Liver (tissue), 8 donors: ENCODE measurements at regions not wholly inside any gene's neighbourhood (a gene's known extent, or its start where the extent isn't known, plus 50 kb on each side); places are given as distances from the start of the nearest gene placed in this dataset.

Source experiments
- DNase-seq: peaks from one replicate; pipeline ENCODE4 v3.0.0-alpha.2; 2017; ENCODE audit warnings: low spot score
- H3K27ac ChIP-seq, 2 donors: one replicate each; pipeline ENCODE4 v1.7.0; 2013; ENCODE audit warnings: inconsistent platforms in 2 of 2, low read length in 2 of 2, control low read depth in 1 of 2, low read depth in 1 of 2, mild to moderate bottlenecking in 1 of 2
- H3K27me3 ChIP-seq, 4 donors: one replicate each; pipeline versions ENCODE4 v1.6.1 to v1.7.0; 2013; ENCODE audit warnings: low read length in 3 of 4, inconsistent platforms in 1 of 4, mild to moderate bottlenecking in 1 of 4, moderate library complexity in 1 of 4; ENCODE audit not compliant: control insufficient read depth in 4 of 4, insufficient read depth in 4 of 4
- H3K36me3 ChIP-seq, 4 donors: one replicate each; pipeline versions ENCODE4 v1.6.1 to v1.7.0; 2013; ENCODE audit warnings: low read length in 3 of 4, mild to moderate bottlenecking in 3 of 4, low read depth in 1 of 4, moderate library complexity in 1 of 4; ENCODE audit not compliant: control insufficient read depth in 4 of 4, insufficient read depth in 3 of 4
- H3K4me1 ChIP-seq, 4 donors: one replicate each; pipeline versions ENCODE4 v1.6.1 to v1.7.0; 2013; ENCODE audit warnings: low read length in 3 of 4, mild to moderate bottlenecking in 3 of 4, moderate library complexity in 1 of 4; ENCODE audit not compliant: control insufficient read depth in 4 of 4, insufficient read depth in 4 of 4
- H3K4me3 ChIP-seq, 3 donors: one replicate each; pipeline versions ENCODE4 v1.6.1 to v1.7.0; 2013; ENCODE audit warnings: low read length in 3 of 3, control low read depth in 1 of 3, low read depth in 1 of 3, mild to moderate bottlenecking in 1 of 3
- H3K9ac ChIP-seq, 2 donors: one replicate each; pipeline ENCODE4 v1.7.0; 2013; ENCODE audit warnings: low read length in 2 of 2, mild to moderate bottlenecking in 2 of 2, moderate library complexity in 2 of 2, control low read depth in 1 of 2, low read depth in 1 of 2
- H3K9me3 ChIP-seq, 4 donors: one replicate each; pipeline versions ENCODE4 v1.6.1 to v1.7.0; 2013; ENCODE audit warnings: low read length in 3 of 4; ENCODE audit not compliant: control insufficient read depth in 4 of 4
- CTCF ChIP-seq: fragments of 150-350 bp; IDR thresholded peaks from 2 replicates; pipeline ENCODE4 v1.5.1; 2017; ENCODE audit warnings: improper control_type of control experiment, low read depth, low read length; ENCODE audit not compliant: missing input control
- EGR1 ChIP-seq, 2 donors: IDR thresholded peaks; 2 replicates each; pipeline ENCODE4 v1.6.1; 2016 to 2018; ENCODE audit warnings: antibody characterized with exemption in 2 of 2, low read depth in 2 of 2
- FOXA1 ChIP-seq: IDR thresholded peaks from 2 replicates; pipeline ENCODE4 v1.6.1; 2016; ENCODE audit warnings: antibody characterized with exemption
- GABPA ChIP-seq, 2 donors: IDR thresholded peaks in 1 of 2; conservative IDR thresholded peaks in 1 of 2; 2 replicates each; pipeline ENCODE4 v1.6.1; 2016; ENCODE audit warnings: antibody characterized with exemption in 2 of 2, mild to moderate bottlenecking in 1 of 2, moderate library complexity in 1 of 2
- HNF4A ChIP-seq, 2 donors: conservative IDR thresholded peaks; 2 replicates each; pipeline ENCODE4 v1.6.1; 2016; ENCODE audit warnings: antibody characterized with exemption in 2 of 2, mild to moderate bottlenecking in 2 of 2
- HNF4G ChIP-seq: IDR thresholded peaks from 2 replicates; pipeline ENCODE4 v1.6.1; 2016; ENCODE audit warnings: antibody characterized with exemption
- JUND ChIP-seq, 2 donors: IDR thresholded peaks; 2 replicates each; pipeline ENCODE4 v1.6.1; 2016; ENCODE audit warnings: antibody characterized with exemption in 2 of 2
- RXRA ChIP-seq, 2 donors: IDR thresholded peaks; 2 replicates each; pipeline ENCODE4 v1.6.1; 2017 to 2018; ENCODE audit warnings: antibody characterized with exemption in 2 of 2, mild to moderate bottlenecking in 1 of 2
- SP1 ChIP-seq: IDR thresholded peaks from 2 replicates; pipeline ENCODE4 v1.6.1; 2018; ENCODE audit warnings: antibody characterized with exemption, mild to moderate bottlenecking
- TAF1 ChIP-seq: conservative IDR thresholded peaks from 2 replicates; pipeline ENCODE4 v1.6.1; 2016; ENCODE audit warnings: antibody characterized with exemption, mild to moderate bottlenecking
- YY1 ChIP-seq: IDR thresholded peaks from 2 replicates; pipeline ENCODE4 v1.6.1; 2016; ENCODE audit warnings: antibody characterized with exemption, mild to moderate bottlenecking
- WGBS: extraction: QIAGEN DNeasy Blood & Tissue Kit; methylation state at CpG from one replicate; pipeline ENCODE4 v1.1.7; 2013; 5-methylcytosine and 5-hydroxymethylcytosine counted together
- TF ChIP-seq, protein P1 (sequence below): IDR thresholded peaks from 2 replicates; pipeline ENCODE4 v1.6.1; 2016; ENCODE audit warnings: antibody characterized with exemption
- TF ChIP-seq, protein P2 (sequence below): IDR thresholded peaks from 2 replicates; pipeline ENCODE4 v1.6.1; 2016; ENCODE audit warnings: antibody characterized with exemption, mild to moderate bottlenecking
- donor health status: healthy.
- donor health status: healthy.
- donor health status: healthy.
- donor health status: healthy.
- donor health status: healthy.

DNA sequence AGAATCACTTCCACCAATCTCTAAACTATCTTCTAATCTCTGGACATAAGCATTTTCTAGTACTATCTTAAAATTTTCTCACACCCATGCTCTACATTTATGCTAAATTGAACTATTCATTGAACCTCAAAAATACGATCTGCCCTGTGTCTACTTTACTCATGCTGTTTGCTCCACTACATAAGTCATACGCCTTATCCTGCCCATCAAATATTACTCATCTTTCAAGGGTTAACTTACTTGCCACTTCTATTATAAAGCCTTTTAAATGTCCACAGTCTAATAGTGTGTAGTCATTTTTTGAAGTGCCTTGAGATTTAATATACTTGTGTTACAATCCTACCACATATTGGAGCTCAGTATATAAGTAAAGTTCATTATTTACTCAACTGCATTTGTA lies 727.7 kb upstream of the SLIT2 start:
- no peaks in the 10 kb centered on the region for H3K4me1 ChIP-seq
- no peak overlapping the region for H3K27ac ChIP-seq
- H3K27me3 ChIP-seq = no peaks in the 10 kb centered on the region
- H3K9ac ChIP-seq = no peak overlapping the region
- 79% methylated on average over 2 of the region's 2 CpGs for WGBS
- H3K9me3 ChIP-seq = no peaks in the 10 kb centered on the region
- no peaks in the 10 kb centered on the region for H3K36me3 ChIP-seq
- TF ChIP-seq, protein P1, sequence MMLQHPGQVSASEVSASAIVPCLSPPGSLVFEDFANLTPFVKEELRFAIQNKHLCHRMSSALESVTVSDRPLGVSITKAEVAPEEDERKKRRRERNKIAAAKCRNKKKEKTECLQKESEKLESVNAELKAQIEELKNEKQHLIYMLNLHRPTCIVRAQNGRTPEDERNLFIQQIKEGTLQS = no peak
- TF ChIP-seq RXRA (IDR thresholded peaks at IDR 0.05) (no peak), TAF1 (no peak), JUND (IDR thresholded peaks at IDR 0.05) (no peak), HNF4G (no peak)
- TF ChIP-seq, protein P2, sequence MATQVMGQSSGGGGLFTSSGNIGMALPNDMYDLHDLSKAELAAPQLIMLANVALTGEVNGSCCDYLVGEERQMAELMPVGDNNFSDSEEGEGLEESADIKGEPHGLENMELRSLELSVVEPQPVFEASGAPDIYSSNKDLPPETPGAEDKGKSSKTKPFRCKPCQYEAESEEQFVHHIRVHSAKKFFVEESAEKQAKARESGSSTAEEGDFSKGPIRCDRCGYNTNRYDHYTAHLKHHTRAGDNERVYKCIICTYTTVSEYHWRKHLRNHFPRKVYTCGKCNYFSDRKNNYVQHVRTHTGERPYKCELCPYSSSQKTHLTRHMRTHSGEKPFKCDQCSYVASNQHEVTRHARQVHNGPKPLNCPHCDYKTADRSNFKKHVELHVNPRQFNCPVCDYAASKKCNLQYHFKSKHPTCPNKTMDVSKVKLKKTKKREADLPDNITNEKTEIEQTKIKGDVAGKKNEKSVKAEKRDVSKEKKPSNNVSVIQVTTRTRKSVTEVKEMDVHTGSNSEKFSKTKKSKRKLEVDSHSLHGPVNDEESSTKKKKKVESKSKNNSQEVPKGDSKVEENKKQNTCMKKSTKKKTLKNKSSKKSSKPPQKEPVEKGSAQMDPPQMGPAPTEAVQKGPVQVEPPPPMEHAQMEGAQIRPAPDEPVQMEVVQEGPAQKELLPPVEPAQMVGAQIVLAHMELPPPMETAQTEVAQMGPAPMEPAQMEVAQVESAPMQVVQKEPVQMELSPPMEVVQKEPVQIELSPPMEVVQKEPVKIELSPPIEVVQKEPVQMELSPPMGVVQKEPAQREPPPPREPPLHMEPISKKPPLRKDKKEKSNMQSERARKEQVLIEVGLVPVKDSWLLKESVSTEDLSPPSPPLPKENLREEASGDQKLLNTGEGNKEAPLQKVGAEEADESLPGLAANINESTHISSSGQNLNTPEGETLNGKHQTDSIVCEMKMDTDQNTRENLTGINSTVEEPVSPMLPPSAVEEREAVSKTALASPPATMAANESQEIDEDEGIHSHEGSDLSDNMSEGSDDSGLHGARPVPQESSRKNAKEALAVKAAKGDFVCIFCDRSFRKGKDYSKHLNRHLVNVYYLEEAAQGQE = no peak
- DNase-seq = no peak
- H3K4me3 ChIP-seq = no peak overlapping the region

GRCh38 chr4:19522966-19523365 lies 728.7 kb upstream of the SLIT2 start:
- H3K4me3 ChIP-seq = no peak overlapping the region
- 89% methylated on average over 3 of the region's 3 CpGs for WGBS
- no peak for DNase-seq
- no peaks in the 10 kb centered on the region for H3K4me1 ChIP-seq
- no peak overlapping the region for H3K27ac ChIP-seq
- no peaks in the 10 kb centered on the region for H3K36me3 ChIP-seq
- TF ChIP-seq, protein P1 = no peak
- TF ChIP-seq YY1 (no peak), HNF4A (conservative IDR thresholded peaks at IDR 0.05) (no peak), HNF4G (no peak), FOXA1 (no peak), CTCF (no peak), SP1 (no peak), GABPA (IDR thresholded peaks at IDR 0.05 in 1 of 2, conservative IDR thresholded peaks at IDR 0.05 in 1 of 2) (no peak), EGR1 (IDR thresholded peaks at IDR 0.05; ENCODE audit: low read depth in 2 of 2) (no peak), JUND (IDR thresholded peaks at IDR 0.05) (no peak), TAF1 (no peak)
- no peaks in the 10 kb centered on the region for H3K27me3 ChIP-seq
- no peaks in the 10 kb centered on the region for H3K9me3 ChIP-seq
- no peak overlapping the region for H3K9ac ChIP-seq
